ENCODE measurements at regions not wholly inside any gene's neighbourhood (a gene's known extent, or its start where the extent isn't known, plus 50 kb on each side); places are given as distances from the start of the nearest gene placed in this dataset.
"Not testable (repeated sequence)": the region's sequence is repeated elsewhere in the genome, so short reads cannot be mapped to it uniquely, and the experiment has no call there.

DNA sequence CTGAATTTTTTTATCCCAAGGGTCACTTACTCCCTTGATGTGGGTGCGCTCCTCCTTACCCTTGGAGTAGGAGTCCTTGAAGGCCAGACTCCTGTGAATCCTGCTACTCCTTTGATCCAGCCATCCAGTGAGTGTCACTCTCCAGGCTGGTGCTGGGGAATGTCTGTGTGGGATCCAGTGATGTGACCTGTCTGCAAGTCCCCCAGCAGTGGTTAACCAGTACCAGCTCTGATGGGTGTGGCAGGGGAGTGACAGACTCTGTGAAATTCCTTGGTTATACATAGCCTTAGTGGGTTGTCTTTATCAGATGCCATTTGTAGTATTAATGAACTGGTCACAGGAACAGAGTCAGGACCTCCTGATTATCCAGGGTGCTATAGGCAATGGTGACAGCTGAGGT, 409.5 kb upstream of the LMO3 start:
- Histone ChIP-seq H3K9me3 (ENCODE audit: severe bottlenecking) (no peaks in the 10 kb centered on the region), H3K27me3 (ENCODE audit: insufficient read depth, low read depth, severe bottlenecking) (no peaks in the 10 kb centered on the region), H3K4me3 (ENCODE audit: low read depth, low read length) (no peak overlapping the region), H3K36me3 (no peaks in the 10 kb centered on the region), H3K27ac (no peak overlapping the region)
- no peak for TF ChIP-seq CTCF (IDR thresholded peaks at IDR 0.05; ENCODE audit: low read depth, low read length)
- no peak for DNase-seq

DNA sequence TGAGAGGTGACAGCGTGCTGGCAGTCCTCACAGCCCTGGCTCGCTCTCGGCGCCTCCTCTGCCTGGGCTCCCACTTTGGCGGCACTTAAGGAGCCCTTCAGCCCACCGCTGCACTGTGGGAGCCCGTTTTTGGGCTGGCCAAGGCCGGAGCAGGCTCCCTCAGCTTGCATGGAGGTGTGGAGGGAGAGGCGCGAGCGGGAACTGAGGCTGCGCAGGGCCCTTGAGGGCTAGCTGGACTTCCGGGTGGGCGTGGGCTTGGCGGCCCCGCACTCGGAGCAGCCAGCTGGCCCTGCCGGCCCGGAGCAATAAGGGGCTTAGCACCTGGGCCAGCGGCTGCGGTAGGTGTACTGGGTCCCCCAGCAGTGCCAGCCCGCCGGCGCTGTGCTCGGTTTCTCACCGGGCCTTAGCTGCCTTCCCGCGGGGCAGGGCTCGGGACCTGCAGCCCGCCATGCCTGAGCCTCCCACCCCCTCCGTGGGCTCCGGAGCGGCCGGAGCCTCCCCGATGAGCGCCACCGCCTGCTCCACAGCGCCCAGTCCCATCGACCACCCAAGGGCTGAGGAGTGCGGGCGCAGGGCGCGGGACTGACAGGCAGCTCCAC, 401.6 kb upstream of the LMO3 start:
- not testable (repeated sequence) for DNase-seq; H3K9me3 ChIP-seq (ENCODE audit: severe bottlenecking); H3K27me3 ChIP-seq (ENCODE audit: insufficient read depth, low read depth, severe bottlenecking); H3K27ac ChIP-seq; H3K36me3 ChIP-seq; H3K4me3 ChIP-seq (ENCODE audit: low read depth, low read length)

GRCh38 chr12:16998538-16998937, 392.6 kb upstream of the LMO3 start:
- H3K36me3 ChIP-seq; H3K27me3 ChIP-seq (ENCODE audit: insufficient read depth, low read depth, severe bottlenecking); H3K9me3 ChIP-seq (ENCODE audit: severe bottlenecking); H3K27ac ChIP-seq; DNase-seq; H3K4me3 ChIP-seq (ENCODE audit: low read depth, low read length): not testable (repeated sequence)

- Histone ChIP-seq H3K27ac (no peak overlapping the region), H3K9me3 (ENCODE audit: severe bottlenecking) (no peaks in the 10 kb centered on the region), H3K27me3 (ENCODE audit: insufficient read depth, low read depth, severe bottlenecking) (no peaks in the 10 kb centered on the region), H3K4me3 (ENCODE audit: low read depth, low read length) (no peak overlapping the region), H3K36me3 (no peaks in the 10 kb centered on the region)
- DNase-seq = no peak
- no peak for TF ChIP-seq CTCF (IDR thresholded peaks at IDR 0.05; ENCODE audit: low read depth, low read length)
Observed at GRCh38 chr12:16984484-16984883, 378.5 kb upstream of the LMO3 start.

- no peak overlapping the region for H3K27ac ChIP-seq
- DNase-seq = no peak
- no peak for TF ChIP-seq CTCF (IDR thresholded peaks at IDR 0.05; ENCODE audit: low read depth, low read length)
- no peaks in the 10 kb centered on the region for H3K9me3 ChIP-seq (ENCODE audit: severe bottlenecking)
- H3K4me3 ChIP-seq (ENCODE audit: low read depth, low read length) = no peak overlapping the region
- H3K27me3 ChIP-seq (ENCODE audit: insufficient read depth, low read depth, severe bottlenecking) = no peaks in the 10 kb centered on the region
- H3K36me3 ChIP-seq = no peaks in the 10 kb centered on the region
Observed at GRCh38 chr12:16972923-16973770, 367.2 kb upstream of the LMO3 start.

DNA sequence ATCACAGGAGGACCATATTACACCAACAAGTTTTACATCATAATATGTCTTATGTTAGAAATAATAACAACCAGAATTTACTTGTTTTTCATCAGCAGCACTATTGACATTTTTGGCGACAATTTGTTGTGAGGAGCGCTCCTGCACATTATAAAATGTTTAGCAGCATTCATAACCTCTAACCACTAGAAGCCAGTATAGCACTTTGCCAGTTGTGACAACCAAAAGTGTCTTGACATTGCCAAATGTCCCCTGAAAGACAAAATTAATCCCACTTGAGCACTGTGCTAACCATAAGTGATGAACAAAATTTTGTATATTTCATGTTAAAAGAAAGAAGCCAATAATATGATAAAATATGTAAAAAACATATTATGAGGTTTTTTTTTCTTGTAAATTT, 356.9 kb upstream of the LMO3 start:
- Histone ChIP-seq H3K9me3 (ENCODE audit: severe bottlenecking) (no peaks in the 10 kb centered on the region), H3K4me3 (ENCODE audit: low read depth, low read length) (no peak overlapping the region), H3K27ac (no peak overlapping the region), H3K27me3 (ENCODE audit: insufficient read depth, low read depth, severe bottlenecking) (no peaks in the 10 kb centered on the region), H3K36me3 (no peaks in the 10 kb centered on the region)
- TF ChIP-seq CTCF (IDR thresholded peaks at IDR 0.05; ENCODE audit: low read depth, low read length) = 0 out of 2 replicates have a peak, but pooled peaks have one; percentile 12
- no peak for DNase-seq
